Endodermal cell (in vitro differentiated cells): ENCODE measurements at regions not wholly inside any gene's neighbourhood (a gene's known extent, or its start where the extent isn't known, plus 50 kb on each side); places are given as distances from the start of the nearest gene placed in this dataset.

Experiments
- DNase-seq: peaks from one replicate; pipeline ENCODE4 v3.0.0-alpha.2; 2017
- H3K27ac ChIP-seq: 2 replicates; pipeline ENCODE4 v1.5.1; 2013; ENCODE audit warnings: mild to moderate bottlenecking, low read depth, low read length, moderate library complexity
- H3K27me3 ChIP-seq: 2 replicates; pipeline ENCODE4 v1.6.1; 2013; ENCODE audit warnings: mild to moderate bottlenecking, low read length, moderate library complexity; ENCODE audit not compliant: insufficient read depth, control insufficient read depth, poor library complexity, severe bottlenecking
- H3K36me3 ChIP-seq: 2 replicates; pipeline ENCODE4 v1.7.0; 2013; ENCODE audit warnings: mild to moderate bottlenecking, low read length, moderate library complexity; ENCODE audit not compliant: control insufficient read depth, insufficient read depth
- H3K4me1 ChIP-seq: one replicate; pipeline ENCODE4 v1.7.0; 2013; ENCODE audit warnings: low read length; ENCODE audit not compliant: control insufficient read depth, insufficient read depth
- H3K4me3 ChIP-seq: 2 replicates; pipeline ENCODE4 v1.5.1; 2013; ENCODE audit warnings: mild to moderate bottlenecking, low read length, moderate library complexity
- H3K9ac ChIP-seq: 2 replicates; pipeline ENCODE4 v1.6.1; 2013; ENCODE audit warnings: mild to moderate bottlenecking, low read length, moderate library complexity; ENCODE audit not compliant: poor library complexity, severe bottlenecking; ENCODE audit errors: extremely low read depth
- H3K9me3 ChIP-seq: 2 replicates; pipeline ENCODE4 v1.6.1; 2013; ENCODE audit warnings: mild to moderate bottlenecking, low read length, moderate library complexity; ENCODE audit not compliant: control insufficient read depth
- H3K27ac Mint-ChIP-seq: 2 replicates; pipeline ENCODE4 v1.8.0; 2020; ENCODE audit warnings: mixed read lengths
- H3K27me3 Mint-ChIP-seq: 2 replicates; pipeline ENCODE4 v1.8.0; 2021; ENCODE audit warnings: mild to moderate bottlenecking, mixed read lengths; ENCODE audit not compliant: insufficient read depth
- H3K36me3 Mint-ChIP-seq: 2 replicates; pipeline ENCODE4 v1.8.0; 2020; ENCODE audit warnings: low read depth, mixed read lengths
- H3K4me1 Mint-ChIP-seq: 2 replicates; pipeline ENCODE4 v1.8.0; 2020; ENCODE audit warnings: mixed read lengths
- H3K4me3 Mint-ChIP-seq: 2 replicates; pipeline ENCODE4 v1.8.0; 2020; ENCODE audit warnings: mild to moderate bottlenecking, moderate library complexity, mixed read lengths
- H3K9me3 Mint-ChIP-seq: 2 replicates; pipeline ENCODE4 v1.8.0; 2020; ENCODE audit warnings: mild to moderate bottlenecking, mixed read lengths
- CTCF ChIP-seq: fragments of 200-600 bp; sonication (generic); conservative IDR thresholded peaks from 2 replicates; pipeline ENCODE4 v1.5.0; 2021; ENCODE audit warnings: antibody characterized with exemption, mild to moderate bottlenecking
- WGBS, 2 experiments: methylation state at CpG; one replicate each; pipeline versions ENCODE4 v1.1.5 to v1.1.7; 2013; ENCODE audit warnings: missing lambda C conversion rate in 2 of 2, mixed read lengths in 1 of 2; ENCODE audit not compliant: insufficient coverage in 1 of 2, insufficient read length in 1 of 2; 5-methylcytosine and 5-hydroxymethylcytosine counted together

GRCh38 chr16:54862529-54862928 lies 68.1 kb upstream of the IRX5 start:
- DNase-seq: no peak
- Histone ChIP-seq H3K4me1 (peaks cover 3% of the 10 kb centered on the region), H3K36me3 (no peaks in the 10 kb centered on the region), H3K9me3 (peaks cover 6% of the 10 kb centered on the region), H3K27ac (no peak overlapping the region), H3K9ac (no peak overlapping the region), H3K27me3 (no peaks in the 10 kb centered on the region), H3K4me3 (no peak overlapping the region)
- Mint-ChIP-seq H3K4me1 (peaks cover 13% of the 10 kb centered on the region), H3K9me3 (peaks cover 11% of the 10 kb centered on the region), H3K27ac (no peak overlapping the region), H3K36me3 (no peaks in the 10 kb centered on the region), H3K4me3 (no peak overlapping the region), H3K27me3 (peaks cover 27% of the 10 kb centered on the region)
- 58 to 75% methylated on average over 3 to 9 of the region's 9 CpGs for WGBS, 2 experiments
- no peak for TF ChIP-seq CTCF

GRCh38 chr16:54856871-54857270 lies 73.8 kb upstream of the IRX5 start:
- Histone ChIP-seq H3K36me3 (no peaks in the 10 kb centered on the region), H3K27ac (no peak overlapping the region), H3K9ac (no peak overlapping the region), H3K27me3 (no peaks in the 10 kb centered on the region), H3K9me3 (peaks cover 26% of the 10 kb centered on the region), H3K4me1 (no peaks in the 10 kb centered on the region), H3K4me3 (no peak overlapping the region)
- peaks cover 8% of the 10 kb centered on the region for H3K27me3 Mint-ChIP-seq
- H3K9me3 Mint-ChIP-seq: peaks cover 29% of the 10 kb centered on the region
- H3K36me3 Mint-ChIP-seq: peaks cover 2% of the 10 kb centered on the region
- TF ChIP-seq CTCF: no peak
- no peak overlapping the region for H3K27ac Mint-ChIP-seq
- H3K4me1 Mint-ChIP-seq: no peaks in the 10 kb centered on the region
- WGBS, 2 experiments: 92% methylated on average over 2 of the region's 2 CpGs; no CpG with 5 or more reads in 1 of the 2 experiments
- no peak for DNase-seq
- no peak overlapping the region for H3K4me3 Mint-ChIP-seq

- Mint-ChIP-seq H3K4me1 (peaks cover 2% of the 10 kb centered on the region), H3K27me3 (no peaks in the 10 kb centered on the region)
These were observed 83.1 kb upstream of the IRX5 start for GRCh38 chr16:54847609-54848008.

More at GRCh38 chr16:54847609-54848008, 83.1 kb upstream of the IRX5 start:
- H3K9me3 Mint-ChIP-seq: peaks cover 20% of the 10 kb centered on the region
- Histone ChIP-seq H3K9me3 (peaks cover 5% of the 10 kb centered on the region), H3K9ac (no peak overlapping the region), H3K4me3 (no peak overlapping the region), H3K27ac (no peak overlapping the region), H3K36me3 (no peaks in the 10 kb centered on the region), H3K27me3 (no peaks in the 10 kb centered on the region), H3K4me1 (no peaks in the 10 kb centered on the region)
- no peak for TF ChIP-seq CTCF
- H3K4me3 Mint-ChIP-seq: no peak overlapping the region
- no peak overlapping the region for H3K27ac Mint-ChIP-seq
- no peak for DNase-seq
- 92 to 100% methylated on average over 2 of the region's 2 CpGs for WGBS, 2 experiments
- H3K36me3 Mint-ChIP-seq: peaks cover 3% of the 10 kb centered on the region
